Glomerular endothelial cell (primary cell): ENCODE measurements at regions not wholly inside any gene's neighbourhood (a gene's known extent, or its start where the extent isn't known, plus 50 kb on each side); places are given as distances from the start of the nearest gene placed in this dataset.

Experiments
- DNase-seq: peaks from one replicate; pipeline ENCODE4 v3.0.0-alpha.2; 2011; ENCODE audit warnings: low read depth, low spot score; ENCODE audit errors: extremely low read depth

DNA sequence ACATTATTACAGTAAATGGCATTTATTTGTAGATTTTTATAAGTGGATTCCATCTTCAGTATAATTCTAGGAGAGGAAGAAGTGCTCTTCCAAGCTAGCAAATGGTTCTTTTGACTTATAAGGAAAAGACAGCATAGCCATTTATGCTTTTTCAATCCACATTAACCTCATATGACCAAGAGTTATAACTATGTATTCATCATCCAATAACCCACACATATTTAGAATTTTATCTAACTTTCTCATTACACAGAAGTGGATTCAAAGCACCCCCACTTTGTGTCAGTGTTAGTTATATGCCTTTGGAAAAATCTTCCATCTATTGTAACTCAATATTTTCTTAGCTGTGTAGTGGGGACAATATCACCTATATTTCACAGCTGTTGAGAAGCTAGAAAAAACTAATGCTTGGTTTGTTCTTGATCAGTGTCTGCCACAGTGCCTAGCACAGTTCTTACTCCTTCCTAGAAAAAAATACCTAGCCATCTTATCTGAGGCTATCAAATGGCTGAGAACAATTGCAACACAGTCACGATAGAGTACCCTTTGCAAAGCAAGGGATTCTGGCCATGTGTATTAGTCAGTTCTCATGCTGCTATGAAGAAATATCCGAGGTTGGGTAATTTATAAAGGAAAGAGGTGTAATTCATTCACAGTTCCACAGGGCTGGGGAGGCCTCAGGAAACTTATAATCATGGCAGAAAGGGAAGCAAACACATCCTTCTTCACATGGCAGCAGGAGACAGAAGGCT is 986.3 kb downstream of the TFAP2A start:
- no peak for DNase-seq

DNA sequence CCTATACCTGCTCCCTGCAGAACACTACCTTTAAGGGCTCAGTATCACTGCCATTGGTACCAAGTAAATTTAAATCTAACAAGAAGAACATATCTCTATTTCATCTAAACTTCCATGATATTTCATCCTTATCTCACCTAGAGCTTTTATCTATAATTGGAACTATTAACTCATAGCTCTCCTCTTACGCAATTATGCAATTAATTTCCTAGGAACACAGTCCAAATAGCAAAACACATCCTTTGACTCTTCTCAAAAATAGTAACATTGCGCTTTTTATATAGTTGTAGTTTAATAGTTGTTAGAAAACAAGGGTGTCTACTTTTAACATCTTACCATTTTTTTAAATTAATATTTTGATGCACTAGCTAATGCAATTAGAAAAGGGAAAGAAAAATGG is 986.8 kb upstream of the SLC35B3 start:
- no peak for DNase-seq

DNA sequence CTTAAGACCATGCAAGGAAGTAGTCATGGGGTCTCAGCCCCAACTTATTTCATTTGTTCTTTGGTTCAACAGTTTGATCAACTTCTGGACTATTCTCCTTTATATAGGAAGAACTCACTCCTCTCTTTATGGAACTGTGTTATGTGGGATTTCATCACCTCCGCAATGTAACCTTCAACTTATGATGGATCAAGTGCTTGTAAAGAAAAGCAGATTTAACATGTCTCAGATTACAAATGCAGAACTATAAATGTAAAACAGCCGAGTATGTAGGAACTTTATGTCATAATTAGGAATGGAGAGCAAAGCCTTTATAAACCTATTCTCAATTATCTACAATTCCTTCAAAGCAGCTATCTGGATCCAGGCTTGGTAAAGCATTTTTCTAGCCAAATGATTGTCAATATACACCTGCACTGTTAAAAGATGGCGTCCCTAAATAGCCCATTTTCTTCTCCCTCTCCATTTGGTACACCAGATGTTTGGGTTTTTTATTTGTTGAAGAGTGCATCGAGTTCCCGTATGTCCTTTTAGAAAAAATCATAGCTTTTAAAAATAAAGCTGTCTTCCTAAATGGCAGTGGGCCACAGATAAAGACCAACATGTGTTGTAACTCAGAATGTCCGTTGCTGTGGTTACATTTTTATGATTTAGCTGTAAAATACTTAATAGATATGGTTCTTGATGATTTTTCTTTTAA is 985.1 kb upstream of the SLC35B3 start:
- DNase-seq, result no peak

DNA sequence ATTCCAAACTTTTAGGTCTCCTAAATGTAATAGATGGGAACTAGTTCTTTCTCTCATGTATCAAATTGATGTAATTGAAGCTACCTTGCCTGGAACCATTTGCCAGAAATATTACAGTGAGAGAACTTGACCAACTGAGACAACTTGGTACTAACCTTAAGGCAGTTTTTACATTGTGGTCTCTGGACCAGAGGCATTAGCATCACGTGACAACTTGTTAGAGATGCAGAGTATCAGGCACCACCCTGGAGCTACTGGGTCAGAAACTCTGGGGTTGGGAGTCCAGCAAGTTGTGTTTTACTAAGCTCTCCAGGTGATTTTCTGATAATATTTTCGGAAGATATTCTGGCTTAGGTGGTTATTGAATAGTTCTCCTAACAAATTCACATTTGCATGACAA is 982.1 kb upstream of the SLC35B3 start:
- no peak for DNase-seq

DNA sequence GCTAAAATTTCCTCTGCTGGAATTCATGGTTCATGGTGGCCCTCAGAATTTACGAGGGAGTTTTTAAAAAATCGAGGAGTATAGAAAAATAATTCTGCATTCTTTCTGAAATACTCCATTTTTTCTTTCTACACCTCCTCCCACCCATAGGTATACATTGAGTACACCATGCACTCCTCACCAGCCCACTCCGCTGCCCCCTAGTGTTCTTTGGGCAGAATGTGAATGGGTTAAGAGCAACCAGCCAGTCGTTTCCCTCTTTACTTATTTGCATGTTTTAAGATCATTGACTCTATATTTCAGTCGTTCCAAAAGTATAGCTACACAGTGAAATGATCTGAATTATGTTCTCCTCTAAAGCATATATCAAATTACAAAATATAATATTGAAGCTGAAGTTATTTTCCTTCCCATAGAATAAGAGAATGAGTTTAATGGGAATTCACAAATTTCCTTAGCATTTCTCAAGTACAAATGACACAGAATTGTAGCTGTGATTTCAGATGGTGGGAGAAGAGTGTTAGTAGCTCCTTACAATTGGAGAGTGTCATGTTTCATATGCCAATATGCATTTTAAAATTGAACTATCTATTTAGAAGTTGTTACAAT is 977.7 kb upstream of the SLC35B3 start:
- DNase-seq, result no peak

DNA sequence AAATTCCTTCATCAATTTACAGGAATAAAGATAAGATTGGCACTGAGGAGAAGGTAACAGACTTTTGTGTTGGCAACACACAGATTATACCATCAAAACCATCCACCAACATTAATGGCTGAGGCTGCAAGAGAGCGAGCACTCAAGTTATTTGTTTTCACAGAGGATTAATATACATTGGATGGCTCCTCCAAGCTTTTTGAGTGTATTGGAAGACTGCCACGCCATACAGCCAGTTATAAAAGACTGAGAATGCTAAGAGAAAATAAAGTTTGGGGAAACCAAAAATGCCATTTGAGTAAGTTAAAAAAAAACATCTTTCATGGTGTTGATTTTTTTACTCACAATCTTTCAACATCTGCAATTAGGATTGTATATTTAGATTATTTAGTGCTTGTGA is 973.8 kb upstream of the SLC35B3 start:
- no peak for DNase-seq

DNA sequence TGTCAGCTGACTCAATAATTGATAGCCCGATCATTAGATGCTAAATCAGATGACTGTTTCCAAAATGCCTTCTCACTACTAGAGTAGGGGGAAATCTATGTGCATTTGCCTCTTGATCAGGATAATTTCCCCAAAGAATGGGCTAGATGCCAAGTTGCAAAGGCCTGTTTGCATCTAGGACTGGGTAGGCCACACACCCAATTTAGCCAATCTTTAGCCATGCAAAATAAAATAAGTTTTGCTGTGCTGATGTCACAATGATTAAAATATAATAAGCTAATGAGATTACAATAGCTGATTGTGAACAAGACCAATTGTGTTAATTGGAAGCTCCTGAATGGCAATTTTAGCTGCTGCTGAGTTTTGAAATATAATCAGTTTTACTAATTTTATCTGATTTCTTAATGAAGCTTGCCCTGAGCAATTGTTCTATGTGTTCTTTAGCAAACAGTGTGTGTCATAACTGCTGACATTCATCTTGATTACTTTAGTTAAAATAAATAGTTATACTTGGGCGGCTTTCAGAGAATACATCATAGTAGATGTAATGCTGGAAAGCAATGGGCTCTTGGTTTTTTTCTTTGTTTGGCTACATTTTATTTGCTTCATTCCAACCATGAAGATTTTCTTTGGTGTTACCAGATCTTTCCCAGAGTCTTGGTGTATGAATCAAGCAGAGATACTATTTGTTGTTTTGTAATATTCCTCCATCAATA is 973.2 kb upstream of the SLC35B3 start:
- no peak for DNase-seq

DNA sequence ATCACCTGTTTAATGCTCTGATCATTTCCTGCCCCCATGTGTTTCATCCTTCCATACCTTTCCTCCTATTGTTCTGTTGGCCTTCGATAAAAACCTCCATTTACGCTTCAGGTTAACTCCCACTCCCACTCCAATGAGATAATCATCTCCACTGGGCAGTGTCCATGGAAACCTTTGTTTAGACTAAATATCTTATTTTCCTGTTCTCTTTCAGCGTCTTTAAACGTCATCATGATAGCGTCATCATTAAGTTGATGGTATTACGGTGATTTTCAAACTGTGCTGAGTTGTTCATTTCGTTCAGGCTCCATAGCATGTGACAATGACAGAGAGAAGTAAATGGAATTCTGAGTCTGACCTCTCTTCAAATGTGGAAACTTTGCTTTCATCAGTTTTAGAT is 970.5 kb upstream of the SLC35B3 start:
- DNase-seq, result no peak

DNA sequence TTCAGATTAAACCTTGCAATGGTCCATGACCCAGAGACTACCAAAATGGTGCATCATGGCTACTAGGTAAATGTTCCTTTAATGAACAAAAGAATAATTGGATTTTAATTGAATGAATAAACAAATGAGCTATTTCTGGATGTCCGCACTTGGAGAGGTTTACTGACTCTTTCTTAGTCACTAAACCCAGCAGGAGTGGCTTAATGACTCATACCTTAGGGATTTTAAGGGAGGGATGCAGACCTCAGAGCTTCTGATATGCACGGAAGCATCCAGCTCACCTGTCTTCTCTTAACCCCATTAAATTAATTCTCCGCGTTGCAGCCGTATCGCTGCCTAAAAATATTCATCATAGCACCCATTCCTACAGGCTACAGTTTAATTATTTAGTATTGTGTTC is 970.0 kb upstream of the SLC35B3 start:
- no peak for DNase-seq

DNA sequence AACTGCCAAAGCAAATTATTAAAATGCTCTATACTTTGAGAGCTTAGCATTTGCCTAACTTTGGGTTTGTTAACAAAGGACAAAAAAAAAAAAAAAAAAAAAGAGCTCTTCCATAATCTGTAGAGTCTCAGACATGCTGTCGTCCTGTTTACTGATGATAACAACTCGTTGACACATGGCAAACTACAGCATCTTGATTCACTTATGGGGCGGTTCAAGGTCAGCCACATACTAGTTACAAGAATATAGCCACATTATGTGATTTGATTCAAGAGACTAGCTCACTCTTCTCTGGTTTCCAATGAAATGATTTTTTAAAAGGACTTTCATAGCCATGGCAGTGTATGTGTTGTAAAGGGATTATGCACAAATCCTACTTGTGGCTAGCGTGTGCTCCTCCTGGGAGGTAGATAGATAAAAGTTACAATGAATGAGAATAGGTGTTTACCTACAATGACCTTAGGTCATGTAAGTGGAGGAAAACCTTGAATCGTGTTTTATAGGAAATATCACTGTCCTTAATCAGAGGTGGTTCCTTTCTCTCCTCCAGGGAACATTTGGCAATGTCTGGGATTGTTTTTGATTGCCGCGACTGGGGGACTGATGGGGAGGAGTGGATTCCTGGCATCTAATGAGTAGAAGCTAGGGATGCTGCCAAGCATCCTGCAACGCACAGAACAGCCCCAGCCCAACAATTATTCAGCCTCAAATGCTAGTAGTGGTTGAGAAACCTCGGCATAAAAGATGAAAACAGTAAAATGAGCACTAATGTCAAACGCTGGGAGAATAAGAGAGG is 969.2 kb upstream of the SLC35B3 start:
- DNase-seq, result no peak

DNA sequence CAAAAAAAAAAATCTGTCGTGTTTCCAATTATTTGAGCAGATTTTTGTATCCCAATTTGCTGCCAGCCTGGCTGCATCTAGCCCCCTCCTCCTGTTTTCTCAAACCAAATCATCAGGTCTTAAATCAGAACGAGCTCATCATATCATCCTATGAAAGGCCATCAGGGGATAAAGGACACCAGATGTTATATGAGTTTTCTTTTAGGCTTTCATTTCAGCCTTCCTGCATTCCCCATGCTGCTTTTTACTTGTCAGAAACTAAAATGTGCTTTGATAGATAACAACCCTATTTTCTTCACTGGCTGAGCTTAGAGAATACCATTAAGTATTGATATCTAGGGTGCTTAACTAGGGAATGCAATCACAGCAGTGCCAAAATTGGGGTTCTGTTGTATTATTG is 968.4 kb upstream of the SLC35B3 start:
- DNase-seq, result no peak

DNA sequence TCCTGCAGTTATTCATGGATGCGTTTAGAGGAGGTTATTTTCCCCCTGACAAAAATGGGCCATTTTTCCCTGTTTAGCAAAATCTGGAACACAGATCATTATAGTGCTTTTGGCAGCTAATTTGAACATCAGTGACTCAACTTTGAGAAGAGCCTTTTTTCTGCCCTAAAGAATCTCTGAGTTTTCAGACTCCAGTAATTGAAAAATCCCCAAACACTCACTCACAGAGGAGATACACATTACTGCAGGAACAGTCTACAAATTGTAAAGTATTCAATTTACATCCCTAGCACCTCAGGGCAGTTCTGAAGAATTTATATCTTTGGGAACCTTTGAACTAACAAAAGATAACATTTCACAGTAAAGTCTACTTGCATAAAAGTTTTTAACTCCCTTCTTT is 966.6 kb upstream of the SLC35B3 start:
- DNase-seq, result no peak

DNA sequence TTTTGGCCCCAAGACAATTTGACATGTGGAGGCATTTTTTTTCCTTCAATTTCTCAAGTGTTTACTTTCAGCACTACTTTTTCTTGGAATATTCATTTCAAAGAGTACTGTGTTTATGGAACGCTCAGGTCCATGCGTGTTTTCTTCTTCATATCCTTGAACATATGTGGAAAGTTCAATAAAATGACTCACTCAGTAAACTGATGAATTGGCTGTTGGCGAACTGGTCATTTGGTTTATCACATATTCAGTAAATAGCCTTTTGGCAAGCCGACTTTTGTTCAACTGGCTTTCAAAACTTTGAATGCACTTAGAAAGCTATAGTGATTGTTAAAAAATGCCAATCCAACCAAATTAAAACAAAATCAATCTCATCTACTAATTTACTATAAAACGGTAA is 964.6 kb upstream of the SLC35B3 start:
- no peak for DNase-seq

DNA sequence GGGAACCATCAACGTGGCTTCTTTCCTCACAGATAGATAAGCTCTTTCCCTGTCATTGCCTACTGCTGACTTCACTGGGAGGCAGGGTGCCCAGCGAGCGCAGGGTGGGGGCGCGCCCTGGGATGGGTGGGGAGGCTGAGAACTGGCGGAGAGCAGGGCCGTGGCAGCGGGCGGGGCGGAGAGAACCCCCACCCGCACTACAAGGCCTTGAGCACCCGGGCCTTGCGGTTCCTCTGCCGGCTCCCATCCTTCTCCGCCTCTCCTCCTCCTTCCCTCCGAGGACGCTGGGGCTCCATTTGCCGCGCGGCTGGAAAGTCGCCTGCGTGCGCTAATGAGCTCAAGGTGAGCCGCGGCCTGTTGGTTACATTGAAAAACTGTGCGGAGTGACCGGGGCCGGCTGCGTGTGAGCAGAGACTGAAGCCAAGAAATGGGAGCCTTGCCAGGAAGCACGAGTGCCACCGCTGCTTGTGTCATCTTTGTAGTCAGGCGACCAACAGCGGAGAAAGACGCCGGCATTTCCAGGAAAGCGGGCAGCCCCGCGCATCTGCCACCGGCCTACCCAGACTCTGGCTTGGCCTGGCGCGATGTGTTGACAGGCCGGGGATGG is 963.5 kb upstream of the SLC35B3 start:
- no peak for DNase-seq

DNA sequence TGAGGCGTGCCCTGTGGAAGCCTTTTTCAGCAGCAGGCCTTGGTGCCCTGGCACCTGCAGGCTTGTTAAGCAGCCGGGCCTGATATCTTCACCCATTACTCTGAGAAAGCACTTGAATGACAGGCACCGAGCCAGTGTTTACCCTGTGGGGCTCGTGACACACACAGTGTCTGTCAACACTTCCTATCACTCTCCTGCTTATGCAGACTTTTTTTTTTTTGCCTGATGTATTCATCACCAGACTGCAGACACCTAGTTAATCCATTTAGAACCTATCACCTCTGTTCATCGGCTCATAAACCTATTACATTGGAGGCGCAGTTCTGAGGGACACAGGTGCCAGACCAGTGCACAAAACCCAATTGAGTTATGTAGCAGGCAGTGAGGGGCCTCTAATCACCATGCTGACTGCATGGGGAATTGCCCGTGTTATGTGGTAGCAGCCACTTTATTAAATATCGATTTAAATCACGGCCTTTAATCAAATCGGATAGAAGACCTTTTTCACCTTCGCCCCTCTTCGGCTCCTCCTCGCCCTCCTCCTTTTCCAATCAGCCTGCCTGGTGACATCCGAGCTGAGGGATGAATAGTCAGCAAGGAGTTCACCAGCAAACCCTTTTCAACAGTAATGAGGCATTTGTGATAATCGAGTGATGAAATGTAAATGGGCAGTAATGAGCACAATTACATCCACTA is 962.9 kb upstream of the SLC35B3 start:
- DNase-seq, result no peak

DNA sequence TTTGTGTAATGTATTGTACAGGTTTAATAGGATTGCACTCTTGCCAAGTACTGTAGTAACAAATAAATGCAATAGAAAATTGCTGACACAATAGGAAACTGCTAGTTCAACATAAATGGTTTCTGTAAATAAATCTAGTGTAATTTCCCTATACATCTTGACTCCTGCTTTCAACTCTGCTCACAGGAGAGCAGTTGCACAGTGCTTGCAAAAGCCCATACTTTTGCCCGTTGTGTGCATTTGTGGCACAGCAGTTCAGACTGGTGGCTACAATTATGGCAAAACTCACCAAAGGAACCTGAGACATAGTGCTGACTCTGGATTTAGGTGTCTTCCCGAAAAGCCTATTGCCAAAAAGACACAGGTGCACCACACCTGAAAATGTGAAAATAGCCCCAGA is 953.3 kb upstream of the SLC35B3 start:
- no peak for DNase-seq

DNA sequence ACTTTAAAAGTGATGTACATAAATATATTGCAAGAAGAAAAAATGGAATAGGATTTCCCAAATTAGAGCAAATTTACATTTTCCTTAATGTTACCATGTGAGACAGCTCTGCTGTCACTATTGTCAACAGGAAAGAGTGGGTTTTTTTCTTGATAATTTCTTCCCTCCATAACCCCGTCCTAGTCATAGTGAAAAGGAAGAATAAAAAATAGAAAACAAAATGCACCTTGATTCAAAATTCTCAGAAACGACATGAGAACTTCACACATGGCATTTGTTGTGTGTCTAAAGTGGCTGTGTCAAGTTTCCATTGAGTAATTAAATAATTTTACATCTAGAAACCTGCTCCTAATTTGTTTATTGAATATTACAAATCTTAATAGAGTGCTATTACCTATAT is 945.2 kb upstream of the SLC35B3 start:
- no peak for DNase-seq

DNA sequence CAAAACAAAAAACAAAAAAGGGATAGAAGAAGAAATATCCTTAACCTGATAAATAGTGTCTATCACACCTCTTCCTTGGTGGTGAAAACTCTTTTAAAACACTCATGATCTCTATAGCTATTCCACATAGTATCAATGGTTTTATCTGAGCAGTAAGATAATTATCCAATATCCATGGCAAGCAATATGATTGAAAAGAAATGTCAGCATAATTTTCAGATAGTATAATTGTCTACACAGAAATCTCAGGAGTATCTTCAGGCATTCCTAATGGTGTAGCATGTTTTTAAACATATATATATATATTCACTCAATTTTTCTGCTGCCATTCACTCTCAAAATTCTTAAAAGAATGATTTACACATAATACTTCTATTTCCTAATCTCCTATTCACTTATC is 938.0 kb upstream of the SLC35B3 start:
- DNase-seq, result no peak

DNA sequence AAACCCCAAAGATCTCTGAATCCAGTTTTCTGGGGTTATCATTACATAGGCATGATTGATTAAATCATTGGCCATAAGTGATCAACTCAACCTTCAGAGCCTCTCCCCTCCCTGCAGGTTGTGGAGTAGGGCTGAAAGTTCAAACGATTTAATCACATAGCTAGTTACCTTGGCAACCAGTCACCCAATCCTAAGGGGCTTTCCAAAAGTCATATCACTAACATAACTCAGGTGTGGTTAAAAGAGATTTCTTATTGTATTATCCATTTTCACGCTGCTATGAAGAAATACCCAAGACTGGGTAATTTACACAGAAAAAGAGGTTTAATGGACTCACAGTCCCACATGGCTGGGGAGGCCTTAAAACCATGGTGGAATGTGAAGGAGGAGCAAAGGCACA is 935.1 kb upstream of the SLC35B3 start:
- no peak for DNase-seq

DNA sequence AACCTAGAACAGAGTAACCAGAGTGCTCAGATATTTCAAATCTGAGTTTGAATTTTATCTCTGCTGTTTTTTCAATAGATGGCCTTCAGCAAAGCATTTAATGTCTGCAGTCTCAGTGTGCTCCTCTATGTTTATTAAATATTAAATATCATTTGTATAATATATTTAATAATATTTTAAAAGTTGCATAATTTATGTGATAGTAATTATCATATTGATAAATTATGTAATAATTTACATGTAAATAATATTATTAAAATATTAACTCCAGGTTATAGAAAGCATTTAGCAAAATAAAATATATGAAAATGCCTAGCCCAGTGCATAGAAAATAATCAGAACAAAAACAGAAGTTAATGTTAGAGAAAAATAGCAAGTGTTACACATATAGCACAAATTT is 930.0 kb upstream of the SLC35B3 start:
- DNase-seq, result no peak
